Body of pancreas (tissue), 4 donors: ENCODE measurements at regions not wholly inside any gene's neighbourhood (a gene's known extent, or its start where the extent isn't known, plus 50 kb on each side); places are given as distances from the start of the nearest gene placed in this dataset.

Experiments used
- ATAC-seq: fragments of 150-250 bp; one replicate; pipeline ENCODE4 v1.9.1; 2016
- DNase-seq, 4 donors: peaks; one replicate each; pipeline ENCODE4 v3.0.0-alpha.2; 2019
- H3K27ac ChIP-seq, 4 donors: fragments of 200-600 bp; sonication (generic); 1 replicate in 3 of 4; 2 replicates in 1 of 4; pipeline versions ENCODE4 v1.5.1 to v1.6.1; 2016 to 2019; ENCODE audit warnings: mild to moderate bottlenecking in 1 of 4, mixed read lengths in 1 of 4, moderate library complexity in 1 of 4
- H3K27me3 ChIP-seq, 2 donors: fragments of 200-600 bp; sonication (generic); one replicate each; pipeline ENCODE4 v1.6.0; 2016; ENCODE audit warnings: mild to moderate bottlenecking in 1 of 2
- H3K36me3 ChIP-seq, 2 donors: fragments of 200-600 bp; sonication (generic); replicated peaks in 1 of 2; 2 replicates each; pipeline ENCODE4 v1.5.1; 2016; ENCODE audit warnings: low read depth in 2 of 2; ENCODE audit not compliant: insufficient read depth in 1 of 2
- H3K4me1 ChIP-seq: fragments of 200-600 bp; sonication (generic); one replicate; pipeline ENCODE4 v1.6.0; 2016
- H3K4me3 ChIP-seq, 2 donors: fragments of 200-600 bp; sonication (generic); 1 replicate in 1 of 2; 2 replicates in 1 of 2; pipeline ENCODE4 v1.5.1; 2016 to 2019
- H3K9me3 ChIP-seq, 3 donors: fragments of 200-600 bp; sonication (generic); 1 replicate in 2 of 3; 2 replicates in 1 of 3; pipeline ENCODE4 v1.5.1; 2016
- CTCF ChIP-seq, 7 experiments: fragments of 450-650 bp in 4 of 7; fragments of 200-600 bp in 3 of 7; sonication (generic) in 3 of 7; IDR thresholded peaks; one replicate each; pipeline ENCODE4 v1.5.1; 2016 to 2019; ENCODE audit warnings: antibody characterized with exemption in 7 of 7
- POLR2A ChIP-seq, 3 donors: fragments of 450-650 bp; IDR thresholded peaks; one replicate each; pipeline ENCODE4 v1.6.1; 2016; ENCODE audit warnings: antibody characterized with exemption in 3 of 3, mild to moderate bottlenecking in 2 of 3
- WGBS, 2 donors: methylation state at CpG; one replicate each; pipeline ENCODE4 v1.1.5; 2017; 5-methylcytosine and 5-hydroxymethylcytosine counted together
- intact Hi-C: fragments of 100-400 bp; cut with DNase I; formaldehyde crosslinking; loops from one replicate; pipeline ENCODE4 v1.15.1; 2023

- DNase-seq, result peak in 1 of 4 donors; percentile 6
- Histone ChIP-seq H3K9me3 (peaks cover 0 to 9% (median 0%) of the 10 kb centered on the region in 3 donors), H3K27ac (no peak overlapping the region), H3K4me3 (no peak overlapping the region), H3K27me3 (no peaks in the 10 kb centered on the region), H3K4me1 (no peaks in the 10 kb centered on the region), H3K36me3 (no peaks in the 10 kb centered on the region)
- WGBS, 2 donors, result 66 to 80% methylated on average over 1 to 3 of the region's 3 CpGs
- no peak for ATAC-seq
- TF ChIP-seq CTCF (IDR thresholded peaks at IDR 0.05) (no peak), POLR2A (IDR thresholded peaks at IDR 0.05) (no peak)
- intact Hi-C loops, result no loop called here
These were observed 75.8 kb upstream of the GPC1 start for GRCh38 chr2:240359695-240360094.

- Histone ChIP-seq H3K4me1 (no peaks in the 10 kb centered on the region), H3K36me3 (no peaks in the 10 kb centered on the region), H3K4me3 (no peak overlapping the region), H3K27me3 (no peaks in the 10 kb centered on the region), H3K9me3 (peaks cover 0 to 9% (median 0%) of the 10 kb centered on the region in 3 donors), H3K27ac (no peak overlapping the region)
- 75 to 86% methylated on average over 9 of the region's 9 CpGs for WGBS, 2 donors
- intact Hi-C loops, result no loop called here
- no peak for TF ChIP-seq CTCF (IDR thresholded peaks at IDR 0.05)
- ATAC-seq (no peak), DNase-seq (no peak)
These were observed 74.6 kb upstream of the GPC1 start for GRCh38 chr2:240360645-240361475.

GRCh38 chr2:240362216-240362755 is 73.2 kb upstream of the GPC1 start:
- Histone ChIP-seq H3K9me3 (peaks cover 0 to 9% (median 0%) of the 10 kb centered on the region in 3 donors), H3K4me1 (no peaks in the 10 kb centered on the region), H3K4me3 (no peak overlapping the region), H3K27ac (no peak overlapping the region), H3K36me3 (no peaks in the 10 kb centered on the region), H3K27me3 (no peaks in the 10 kb centered on the region)
- 52 to 53% methylated on average over 8 to 10 of the region's 10 CpGs for WGBS, 2 donors
- intact Hi-C loops, result no loop called here
- DNase-seq (peak in 1 of 4 donors; percentile 18), ATAC-seq (peak; percentile 43)
- TF ChIP-seq POLR2A (IDR thresholded peaks at IDR 0.05) (no peak), CTCF (IDR thresholded peaks at IDR 0.05) (no peak)

- Histone ChIP-seq H3K36me3 (no peaks in the 10 kb centered on the region), H3K27ac (no peak overlapping the region), H3K4me1 (no peaks in the 10 kb centered on the region), H3K9me3 (peaks cover 0 to 9% (median 0%) of the 10 kb centered on the region in 3 donors), H3K27me3 (no peaks in the 10 kb centered on the region), H3K4me3 (no peak overlapping the region)
- ATAC-seq, result no peak
- intact Hi-C loops, result no loop called here
- no peak for DNase-seq
- 50 to 64% methylated on average over 10 to 27 of the region's 28 CpGs for WGBS, 2 donors
- no peak for TF ChIP-seq POLR2A (IDR thresholded peaks at IDR 0.05)
- TF ChIP-seq CTCF (IDR thresholded peaks at IDR 0.05), result no peak
These were observed 72.4 kb upstream of the GPC1 start for GRCh38 chr2:240362826-240363745.
